ENCODE measurements at regions not wholly inside any gene's neighbourhood (a gene's known extent, or its start where the extent isn't known, plus 50 kb on each side); places are given as distances from the start of the nearest gene placed in this dataset.

DNA sequence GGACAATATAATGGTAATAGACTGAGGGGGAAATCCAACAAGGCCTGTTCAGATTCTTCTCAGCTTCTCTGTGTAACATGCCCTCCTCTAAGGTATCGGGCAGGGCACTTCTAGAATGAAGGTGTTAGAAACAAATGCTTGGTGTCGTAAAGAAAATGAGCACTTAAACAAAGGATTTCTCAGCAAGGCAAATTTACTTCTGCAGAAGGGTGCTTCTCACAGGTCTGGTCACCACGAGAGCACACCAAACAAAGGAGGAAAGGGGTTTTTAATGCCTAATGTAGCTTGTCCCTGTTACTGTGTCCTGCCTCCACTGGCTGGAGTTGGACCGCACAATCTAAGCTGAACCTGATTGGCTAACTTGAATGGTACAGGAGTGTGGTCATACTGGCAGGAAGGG lies 642.6 kb upstream of the CDH8 start:
- TF ChIP-seq, protein P1, sequence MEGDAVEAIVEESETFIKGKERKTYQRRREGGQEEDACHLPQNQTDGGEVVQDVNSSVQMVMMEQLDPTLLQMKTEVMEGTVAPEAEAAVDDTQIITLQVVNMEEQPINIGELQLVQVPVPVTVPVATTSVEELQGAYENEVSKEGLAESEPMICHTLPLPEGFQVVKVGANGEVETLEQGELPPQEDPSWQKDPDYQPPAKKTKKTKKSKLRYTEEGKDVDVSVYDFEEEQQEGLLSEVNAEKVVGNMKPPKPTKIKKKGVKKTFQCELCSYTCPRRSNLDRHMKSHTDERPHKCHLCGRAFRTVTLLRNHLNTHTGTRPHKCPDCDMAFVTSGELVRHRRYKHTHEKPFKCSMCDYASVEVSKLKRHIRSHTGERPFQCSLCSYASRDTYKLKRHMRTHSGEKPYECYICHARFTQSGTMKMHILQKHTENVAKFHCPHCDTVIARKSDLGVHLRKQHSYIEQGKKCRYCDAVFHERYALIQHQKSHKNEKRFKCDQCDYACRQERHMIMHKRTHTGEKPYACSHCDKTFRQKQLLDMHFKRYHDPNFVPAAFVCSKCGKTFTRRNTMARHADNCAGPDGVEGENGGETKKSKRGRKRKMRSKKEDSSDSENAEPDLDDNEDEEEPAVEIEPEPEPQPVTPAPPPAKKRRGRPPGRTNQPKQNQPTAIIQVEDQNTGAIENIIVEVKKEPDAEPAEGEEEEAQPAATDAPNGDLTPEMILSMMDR (IDR thresholded peaks at IDR 0.05) = no peak
- no peak for TF ChIP-seq POLR2AphosphoS5 (IDR thresholded peaks at IDR 0.05; ENCODE audit: low read depth, low read length)
